GM19328 (cell line): ENCODE measurements at regions not wholly inside any gene's neighbourhood (a gene's known extent, or its start where the extent isn't known, plus 50 kb on each side); places are given as distances from the start of the nearest gene placed in this dataset.

Experiments used
- ATAC-seq: cut with Tn5 transposase; IDR thresholded peaks from one replicate; pipeline ENCODE4 v1.9.1; 2021; ENCODE audit warnings: mild to moderate bottlenecking, moderate library complexity; ENCODE audit not compliant: unreplicated experiment

DNA sequence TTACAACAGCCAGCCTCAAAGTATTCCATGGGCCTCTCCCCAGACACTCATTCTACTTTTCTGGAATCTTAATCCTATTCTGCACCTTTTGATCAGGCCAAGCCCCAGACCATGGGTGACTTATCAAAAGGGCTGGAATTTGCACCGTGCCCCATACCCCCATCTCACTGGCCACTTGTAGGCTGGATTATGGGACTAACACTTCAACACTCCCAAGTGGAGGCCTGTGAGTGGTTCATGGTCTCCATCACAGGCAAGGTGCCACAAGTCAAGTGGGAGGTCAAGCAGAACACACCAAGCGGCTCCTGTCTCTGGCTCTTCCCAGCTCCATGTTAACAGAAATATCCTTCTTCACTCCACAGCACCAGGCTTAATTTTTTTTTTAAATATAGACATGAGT lies 212.3 kb upstream of the HEY2 start:
- no peak for ATAC-seq

DNA sequence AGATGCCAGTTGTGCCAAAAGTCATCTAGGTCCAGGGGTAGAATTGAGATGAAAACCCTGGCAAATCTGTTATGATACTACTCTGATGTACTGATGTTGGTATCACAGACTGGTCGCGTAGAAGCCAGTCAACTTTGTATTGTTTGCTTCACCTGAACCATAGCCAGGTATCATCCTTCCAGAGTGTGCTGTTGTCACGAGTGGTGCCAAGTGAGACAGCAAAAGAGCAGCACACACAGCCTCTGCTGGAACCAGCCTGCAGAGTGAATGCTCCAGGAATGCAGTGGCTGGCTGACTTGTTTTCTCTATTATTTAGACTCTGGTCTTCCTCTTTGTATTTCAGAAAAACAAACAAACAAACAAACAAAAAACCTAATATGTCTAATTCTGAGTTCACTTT lies 209.5 kb upstream of the HEY2 start:
- ATAC-seq: no peak

DNA sequence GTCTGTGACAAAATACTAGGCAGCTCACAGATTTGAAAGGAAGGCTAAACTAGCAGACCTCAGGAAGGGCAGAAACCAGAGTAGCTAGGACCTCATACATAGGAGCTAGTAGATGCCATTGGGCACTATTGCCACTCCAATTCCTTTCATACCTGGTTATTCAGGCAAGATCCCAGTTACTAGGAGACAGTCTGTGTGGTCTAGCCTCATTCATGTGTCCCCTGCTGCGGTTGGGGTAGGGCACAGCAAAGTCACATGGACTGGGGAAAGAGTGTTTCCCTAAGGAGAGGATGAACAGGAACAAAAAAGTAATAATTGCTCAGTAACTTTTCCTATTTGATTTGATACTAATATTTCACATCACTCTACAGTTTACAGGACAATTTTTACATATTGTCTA lies 204.6 kb upstream of the HEY2 start:
- ATAC-seq: no peak

DNA sequence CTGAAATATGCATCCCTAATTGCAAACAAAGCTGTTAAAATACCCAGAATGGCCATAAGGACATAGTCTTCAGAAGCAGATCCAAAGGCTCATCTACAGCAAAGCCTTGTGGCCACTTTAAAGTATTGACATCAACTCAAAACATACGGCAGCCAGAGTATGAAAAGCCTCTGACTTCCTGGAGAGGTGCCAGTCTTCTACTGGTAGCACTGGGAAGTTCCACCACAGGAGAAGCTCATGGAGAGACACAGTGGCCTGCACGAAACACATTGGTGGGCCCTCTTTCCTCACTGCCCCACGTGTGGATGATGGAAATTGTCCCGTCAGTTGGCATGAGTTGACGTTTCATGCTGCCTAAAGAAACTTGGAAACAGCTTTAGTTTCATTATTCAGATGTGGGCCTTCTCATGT lies 202.6 kb upstream of the HEY2 start:
- no peak for ATAC-seq

DNA sequence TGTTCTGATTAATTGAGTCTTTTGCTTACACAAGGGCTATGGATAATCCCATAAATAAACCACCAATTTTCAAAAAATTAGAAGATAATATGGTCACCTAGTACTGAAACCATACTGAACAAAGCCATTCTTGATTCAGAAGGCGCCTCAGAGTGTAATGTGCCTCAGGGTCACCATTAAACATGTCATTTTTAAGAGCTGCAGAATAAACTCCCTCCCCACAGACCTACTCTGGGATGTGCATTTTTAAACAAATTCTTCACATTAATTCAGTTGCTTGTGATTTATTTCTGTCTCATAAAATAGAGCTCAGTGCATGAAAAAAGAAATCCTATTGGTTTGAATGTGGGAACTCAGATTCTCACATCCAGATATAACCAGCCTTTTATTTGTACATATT lies 202.1 kb upstream of the HEY2 start:
- ATAC-seq: no peak

DNA sequence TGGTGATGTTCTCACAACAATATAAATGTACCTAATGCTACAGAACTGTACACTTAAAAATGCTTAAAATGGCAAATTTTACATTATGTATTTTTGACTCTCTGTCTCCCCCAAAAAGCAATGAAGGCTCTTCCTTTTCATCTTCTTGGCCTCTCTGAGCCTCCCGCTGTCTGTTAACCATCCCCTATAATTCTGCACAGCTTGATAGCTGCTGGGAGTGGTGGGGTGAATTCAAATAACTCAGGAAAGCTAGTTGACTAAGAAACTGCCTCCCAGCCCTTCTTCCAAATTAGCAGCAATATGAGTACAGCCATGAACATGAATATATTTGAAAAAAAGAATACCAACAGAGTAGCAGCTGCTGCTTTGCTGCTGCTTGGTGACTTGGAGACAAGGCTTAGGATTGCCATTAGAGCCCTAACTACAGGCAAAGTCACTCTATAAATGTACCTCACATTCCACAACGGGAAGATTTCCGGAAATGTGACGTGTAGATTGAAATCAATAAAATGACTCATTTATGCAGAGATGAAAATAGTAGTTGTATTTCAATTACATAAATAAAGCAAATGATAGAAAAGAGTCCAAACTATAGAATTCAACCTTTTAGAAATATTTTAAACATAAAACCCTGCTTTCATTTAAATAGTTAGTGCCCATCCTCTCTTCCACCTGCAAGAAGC lies 200.1 kb upstream of the HEY2 start:
- ATAC-seq: no peak

DNA sequence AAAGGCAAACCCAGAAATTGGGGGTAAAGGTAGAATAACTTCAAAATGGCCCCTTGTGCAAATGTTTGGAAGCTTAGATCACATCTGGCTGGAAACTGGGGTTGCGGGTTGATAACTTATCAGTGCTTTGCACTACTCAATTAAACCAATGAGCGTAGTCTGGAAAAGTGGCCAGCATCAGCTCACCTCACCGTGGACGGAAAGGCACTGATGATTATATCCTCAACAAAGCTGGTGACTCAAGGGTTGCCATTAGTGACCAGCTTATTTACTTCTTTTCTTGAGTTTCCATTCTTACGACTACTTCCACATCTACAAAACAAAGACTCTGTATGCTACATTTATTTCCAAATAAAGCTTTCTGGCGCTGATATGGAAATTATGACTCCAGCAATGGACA lies 198.5 kb upstream of the HEY2 start:
- no peak for ATAC-seq

DNA sequence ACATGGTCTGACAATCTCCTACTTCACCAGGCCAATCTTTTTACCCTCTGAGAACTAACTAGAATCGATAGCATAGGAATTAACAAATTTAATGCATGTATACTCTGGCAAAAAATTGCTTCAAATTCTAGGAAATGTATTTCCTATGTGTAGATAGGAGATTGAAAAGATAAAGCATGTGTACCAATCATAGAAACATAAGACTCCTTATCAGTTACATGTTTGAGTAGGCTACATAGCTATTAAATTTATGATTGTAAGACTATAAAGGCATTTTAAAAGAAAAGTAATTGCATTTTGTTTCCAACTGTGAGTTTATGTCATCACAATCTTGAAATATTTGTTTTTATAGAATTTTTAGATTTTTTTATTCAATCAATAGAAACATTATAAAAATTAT lies 196.6 kb upstream of the HEY2 start:
- ATAC-seq: no peak

DNA sequence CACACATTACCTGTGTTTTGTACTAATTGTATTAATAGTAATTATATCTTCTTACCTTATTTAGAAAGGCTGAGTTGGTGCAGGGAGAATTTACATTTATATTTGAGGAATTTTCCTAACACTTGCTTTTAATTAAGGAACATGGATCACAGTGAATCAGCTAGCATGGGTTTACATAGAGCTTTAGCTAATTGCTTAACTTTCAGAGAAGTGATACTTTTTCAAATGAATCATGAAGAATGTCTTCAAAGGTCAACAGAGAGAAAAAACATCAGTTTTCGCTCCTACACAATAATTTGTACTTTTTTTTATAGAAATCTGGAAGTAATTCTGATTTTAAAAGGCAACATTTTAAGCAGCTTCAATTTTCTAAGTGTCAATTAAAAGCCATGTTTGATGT lies 195.0 kb upstream of the HEY2 start:
- no peak for ATAC-seq

DNA sequence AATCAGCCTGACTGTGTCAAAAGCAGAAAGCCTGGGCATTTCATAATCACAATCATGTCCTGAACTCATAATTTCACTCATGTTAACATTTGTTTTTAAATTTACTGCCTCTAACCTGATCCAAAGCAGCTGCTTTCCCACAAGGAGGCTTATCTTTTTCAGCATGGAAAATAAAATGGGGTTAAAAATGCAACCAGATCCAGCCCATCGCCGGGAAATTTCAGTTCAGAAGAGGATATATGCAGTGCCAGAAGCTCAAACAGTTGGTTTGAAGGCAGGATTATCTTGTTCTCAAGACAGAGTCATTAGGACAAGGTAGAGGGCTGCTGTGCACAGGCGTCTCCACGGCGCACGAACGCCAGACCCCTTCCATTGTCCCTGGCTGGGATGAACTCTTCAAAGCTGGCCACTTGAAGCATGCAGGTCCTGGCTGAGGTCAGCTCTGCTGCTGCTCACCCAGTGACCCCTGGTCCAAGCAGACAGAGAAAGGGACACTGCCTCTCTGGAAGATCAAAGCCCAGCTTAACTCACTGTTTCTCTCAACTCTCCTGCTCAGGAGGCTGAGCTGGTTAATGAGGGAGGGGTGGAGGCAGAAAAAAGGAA lies 191.1 kb upstream of the HEY2 start:
- no peak for ATAC-seq

DNA sequence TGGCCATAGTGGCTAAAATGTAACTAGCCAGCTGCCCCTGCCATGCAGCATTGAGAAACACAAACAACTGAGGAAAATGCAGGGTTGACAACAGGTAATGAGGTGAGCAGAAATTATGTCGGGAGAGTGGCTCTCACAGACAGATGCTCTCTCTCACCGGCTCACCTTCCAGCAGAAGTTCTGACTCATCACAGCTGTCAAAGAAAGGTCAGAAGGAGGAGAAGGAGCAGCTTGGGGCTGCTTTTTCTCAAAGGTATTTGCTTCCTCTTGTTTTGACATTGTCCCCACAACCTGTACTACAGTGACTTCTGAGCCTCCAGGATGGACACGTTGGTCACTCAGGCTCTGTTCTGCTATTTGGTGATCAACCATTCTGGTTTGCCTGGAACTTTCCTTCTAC lies 190.5 kb upstream of the HEY2 start:
- ATAC-seq: no peak

DNA sequence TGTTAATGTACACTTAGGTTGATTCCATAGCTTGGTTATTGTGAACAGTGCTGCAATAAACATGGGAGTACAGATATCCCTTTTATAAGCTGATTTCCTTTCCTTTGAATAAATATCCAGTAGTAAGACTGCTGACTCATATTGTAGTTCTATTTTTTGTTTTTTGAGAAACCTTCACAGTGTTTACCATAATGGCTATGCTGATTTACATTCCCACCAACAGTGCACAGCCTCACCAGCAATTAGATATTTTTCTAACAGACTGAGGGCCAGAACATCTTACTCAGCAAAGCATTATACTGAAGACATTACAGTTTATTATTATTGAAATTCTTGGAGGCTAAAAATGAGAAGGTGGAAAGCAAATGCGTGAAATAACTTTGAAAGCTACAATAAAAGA lies 187.3 kb upstream of the HEY2 start:
- ATAC-seq: no peak

DNA sequence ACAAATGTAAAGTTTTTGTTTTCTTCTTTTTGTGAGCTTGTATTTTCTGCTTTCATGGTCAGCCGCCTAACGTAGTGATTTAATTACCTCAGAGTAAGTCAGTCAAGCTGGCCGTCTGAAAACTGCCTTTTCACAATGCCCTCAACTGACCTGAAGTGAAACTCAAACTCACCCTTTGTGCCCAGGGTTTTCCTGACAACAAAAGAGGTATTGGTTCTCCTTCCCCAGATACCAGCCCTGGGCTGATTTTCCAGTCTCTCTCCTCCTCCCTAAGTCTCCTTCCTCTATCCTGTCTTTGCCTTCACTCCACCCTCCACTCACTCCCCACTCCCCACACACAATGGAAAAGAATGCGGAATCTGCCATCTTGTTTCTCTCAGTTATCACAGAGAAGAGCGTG lies 184.5 kb upstream of the HEY2 start:
- no peak for ATAC-seq

DNA sequence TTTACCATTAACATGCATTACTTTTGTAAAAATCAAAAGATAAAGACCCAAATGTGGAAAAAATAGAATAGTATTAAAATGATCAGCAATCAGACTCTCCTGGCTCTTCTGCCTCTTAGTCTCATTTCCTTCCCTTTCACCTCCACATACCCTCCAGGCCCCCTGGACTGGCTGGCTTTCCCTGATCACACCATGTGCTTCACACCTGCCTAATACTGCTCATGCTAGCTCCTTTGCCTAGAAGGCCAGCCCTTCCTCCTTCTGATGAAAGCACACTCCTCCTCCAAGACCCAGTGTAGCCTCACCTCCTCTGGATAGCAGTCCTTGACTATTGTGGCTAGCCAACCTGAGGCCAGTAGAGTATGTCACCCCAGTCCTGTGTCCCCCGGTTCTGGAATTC lies 182.0 kb upstream of the HEY2 start:
- ATAC-seq: no peak

DNA sequence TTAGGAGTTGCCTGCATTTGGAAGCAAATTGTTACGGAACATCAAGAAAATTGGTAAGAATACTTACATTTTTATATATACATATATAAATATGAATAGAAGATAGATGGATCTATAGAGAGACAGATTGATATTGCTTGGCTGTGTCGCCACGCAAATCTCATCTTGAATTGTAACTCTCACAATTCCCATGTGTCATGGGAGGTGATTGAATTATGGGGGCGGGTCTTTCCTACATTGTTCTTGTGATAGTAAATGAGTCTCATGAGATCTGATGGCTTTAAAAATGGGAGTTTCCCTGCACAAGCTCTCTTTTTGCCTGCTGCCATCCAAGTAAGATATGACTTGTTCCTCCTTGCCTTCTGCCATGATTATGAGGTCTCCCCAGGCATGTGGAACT lies 180.8 kb upstream of the HEY2 start:
- no peak for ATAC-seq

DNA sequence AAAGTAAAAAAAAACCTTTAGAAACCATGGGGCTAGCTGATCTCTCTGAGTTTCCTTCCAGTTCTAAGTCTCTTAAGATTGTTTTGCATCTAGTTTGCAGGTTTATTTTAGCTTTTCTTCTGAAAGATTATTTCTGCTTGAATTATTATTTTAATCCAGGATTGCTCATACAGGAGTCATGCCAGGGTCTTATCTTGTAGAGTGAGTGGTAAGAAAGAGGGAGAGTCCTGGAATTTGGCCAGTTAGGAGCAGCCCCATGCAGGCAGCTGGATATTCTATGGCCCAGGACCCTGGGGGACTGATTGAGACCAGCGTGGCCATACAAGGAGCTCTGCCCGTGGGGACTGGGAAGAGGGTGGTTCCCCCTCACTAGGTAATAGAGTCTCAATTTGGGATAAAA lies 178.9 kb upstream of the HEY2 start:
- no peak for ATAC-seq

DNA sequence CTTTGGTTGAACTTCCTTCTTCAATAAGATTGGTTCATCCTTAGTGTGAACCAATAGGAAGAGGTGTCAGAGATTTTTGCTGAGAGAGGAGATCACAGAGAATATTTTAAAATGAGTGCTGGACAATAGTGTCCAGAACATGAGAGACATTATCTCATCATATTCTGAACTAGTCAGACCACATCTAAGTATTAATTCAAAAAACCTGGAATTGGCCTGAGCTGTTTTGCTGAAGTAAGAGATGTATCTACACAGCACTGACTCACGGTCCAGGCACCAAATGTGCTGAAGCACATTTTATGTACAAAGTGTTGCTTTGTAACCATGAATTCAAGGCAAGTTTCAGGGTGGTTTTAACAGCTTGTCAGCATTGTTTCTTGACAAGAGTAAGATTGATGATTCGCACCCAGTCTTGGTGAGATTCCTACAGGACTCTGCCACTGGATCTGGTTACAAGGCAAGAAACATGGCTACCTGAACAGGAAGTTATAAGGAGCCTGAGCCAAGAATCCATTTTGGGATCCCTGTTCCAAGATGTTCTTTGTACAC lies 178.2 kb upstream of the HEY2 start:
- no peak for ATAC-seq

DNA sequence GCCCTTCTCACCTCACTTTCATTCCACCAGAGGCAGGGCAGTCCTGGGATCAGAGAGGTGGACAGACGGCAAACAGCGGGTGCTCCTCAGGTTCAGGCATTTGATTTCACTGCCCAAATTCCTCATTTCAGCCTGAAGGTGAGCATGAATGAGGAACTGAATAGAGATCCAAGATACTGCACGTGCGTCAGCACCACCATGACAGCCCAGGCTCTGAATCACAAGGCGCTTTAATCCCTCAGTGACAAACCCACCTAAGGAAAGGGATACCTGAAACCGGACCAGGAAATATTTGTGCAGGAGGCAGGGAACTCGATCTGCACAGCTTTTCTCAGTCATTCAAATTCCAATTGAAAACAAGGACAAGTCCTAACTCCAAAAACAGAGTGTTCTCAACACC lies 174.8 kb upstream of the HEY2 start:
- ATAC-seq: no peak

DNA sequence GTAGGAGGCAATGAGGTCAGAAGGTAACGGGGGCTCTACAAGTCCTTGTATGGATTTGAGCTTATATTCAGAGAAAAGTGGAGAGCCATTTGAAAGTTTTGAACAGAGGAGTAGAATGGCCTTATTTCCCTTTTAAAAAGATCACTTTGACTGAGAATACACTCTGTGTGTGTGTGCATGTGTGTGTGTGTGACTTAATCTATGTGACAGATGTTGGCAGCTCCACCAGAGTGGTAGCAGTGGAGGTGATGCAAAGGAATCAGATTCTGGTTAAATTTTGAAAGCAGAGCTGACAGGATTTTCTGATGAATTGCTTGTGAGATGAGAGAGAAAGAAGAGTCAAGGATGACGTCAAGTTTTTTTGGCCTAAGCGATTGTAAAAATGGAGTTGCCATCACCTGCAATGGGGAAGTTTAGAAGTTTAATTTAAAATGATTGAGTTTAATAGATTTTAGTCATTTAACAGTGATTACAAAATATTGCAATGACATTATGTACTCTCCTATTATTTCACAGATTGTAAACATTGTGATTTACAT lies 172.2 kb upstream of the HEY2 start:
- no peak for ATAC-seq

DNA sequence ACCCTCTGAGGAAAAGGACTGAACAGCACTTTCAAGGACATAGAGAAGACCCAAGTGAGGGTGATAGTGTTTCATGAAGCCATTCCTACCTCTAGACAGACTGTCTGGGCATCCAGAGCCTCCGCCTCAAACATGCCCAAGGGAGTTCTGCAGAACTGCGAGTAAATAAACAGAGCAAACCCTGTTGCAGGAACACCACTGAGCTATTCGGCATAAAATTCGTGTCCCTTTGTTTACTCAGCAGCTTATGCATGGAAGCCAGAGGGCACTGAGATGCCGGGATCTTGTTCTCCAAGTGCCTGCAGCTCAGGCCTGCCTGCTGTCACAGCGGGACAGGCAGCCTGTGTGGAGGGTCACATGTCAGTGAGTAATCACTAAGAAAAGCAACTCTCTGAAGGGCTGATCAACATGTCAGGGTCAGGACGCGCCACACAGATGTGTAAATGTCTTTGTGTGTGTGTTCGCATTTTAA lies 164.9 kb upstream of the HEY2 start:
- no peak for ATAC-seq

DNA sequence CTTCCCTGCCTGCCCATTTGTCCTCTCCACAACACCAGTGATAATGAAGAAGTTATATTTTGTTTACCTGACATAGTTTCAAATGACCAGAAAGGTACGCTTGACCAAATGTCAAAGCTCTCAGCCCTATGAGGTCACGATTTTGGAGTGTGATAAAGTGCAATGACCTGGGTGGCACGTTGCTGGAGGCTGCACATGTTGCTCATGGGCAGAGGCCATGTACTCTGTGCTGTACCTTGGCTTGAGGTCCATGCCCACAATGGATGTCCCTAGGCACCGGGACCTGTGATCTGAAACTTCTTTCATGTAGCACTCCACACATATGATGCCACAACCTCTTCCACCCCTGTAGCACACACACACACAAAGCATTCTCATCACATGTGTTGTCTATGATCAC lies 164.0 kb upstream of the HEY2 start:
- no peak for ATAC-seq

DNA sequence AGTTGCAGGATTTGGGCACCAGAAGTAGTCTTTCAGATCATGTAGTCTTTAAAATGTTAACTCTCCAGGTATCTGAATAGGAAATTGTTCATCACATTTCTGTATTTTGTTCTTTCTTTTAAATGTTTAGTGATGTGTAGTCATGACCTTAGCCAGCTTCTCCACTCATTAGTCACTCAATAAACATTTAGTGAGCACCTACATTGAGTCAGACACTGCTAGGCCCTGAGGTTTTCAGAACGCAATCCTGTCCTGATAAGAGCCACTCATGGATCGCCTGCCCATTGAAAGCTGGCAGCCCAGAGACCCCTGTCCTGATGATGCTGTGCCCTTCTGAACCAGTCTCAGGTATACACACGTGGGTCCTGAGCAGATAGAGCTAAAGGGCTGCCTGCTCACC lies 163.4 kb upstream of the HEY2 start:
- ATAC-seq: no peak

DNA sequence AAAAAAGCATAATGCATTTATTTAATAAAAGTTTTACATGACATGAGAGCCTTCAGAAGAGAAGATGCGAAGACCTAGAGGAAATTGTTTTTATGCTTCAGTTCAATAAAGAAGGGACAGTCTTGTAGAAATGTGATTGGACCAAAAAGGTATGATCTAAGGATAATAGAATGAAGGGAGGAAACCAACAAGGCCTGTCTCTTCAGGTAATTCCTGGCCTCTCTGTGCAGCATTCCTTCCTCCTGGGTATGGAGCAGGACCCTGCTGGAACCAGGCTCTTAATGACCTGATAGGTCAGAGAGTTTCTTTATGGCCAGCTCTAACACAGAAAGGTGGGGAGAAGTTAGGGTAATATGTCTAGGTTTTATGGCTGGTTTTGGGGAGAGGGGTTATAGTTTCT lies 162.8 kb upstream of the HEY2 start:
- no peak for ATAC-seq
